ENCODE measurements at regions not wholly inside any gene's neighbourhood (a gene's known extent, or its start where the extent isn't known, plus 50 kb on each side); places are given as distances from the start of the nearest gene placed in this dataset.

DNA sequence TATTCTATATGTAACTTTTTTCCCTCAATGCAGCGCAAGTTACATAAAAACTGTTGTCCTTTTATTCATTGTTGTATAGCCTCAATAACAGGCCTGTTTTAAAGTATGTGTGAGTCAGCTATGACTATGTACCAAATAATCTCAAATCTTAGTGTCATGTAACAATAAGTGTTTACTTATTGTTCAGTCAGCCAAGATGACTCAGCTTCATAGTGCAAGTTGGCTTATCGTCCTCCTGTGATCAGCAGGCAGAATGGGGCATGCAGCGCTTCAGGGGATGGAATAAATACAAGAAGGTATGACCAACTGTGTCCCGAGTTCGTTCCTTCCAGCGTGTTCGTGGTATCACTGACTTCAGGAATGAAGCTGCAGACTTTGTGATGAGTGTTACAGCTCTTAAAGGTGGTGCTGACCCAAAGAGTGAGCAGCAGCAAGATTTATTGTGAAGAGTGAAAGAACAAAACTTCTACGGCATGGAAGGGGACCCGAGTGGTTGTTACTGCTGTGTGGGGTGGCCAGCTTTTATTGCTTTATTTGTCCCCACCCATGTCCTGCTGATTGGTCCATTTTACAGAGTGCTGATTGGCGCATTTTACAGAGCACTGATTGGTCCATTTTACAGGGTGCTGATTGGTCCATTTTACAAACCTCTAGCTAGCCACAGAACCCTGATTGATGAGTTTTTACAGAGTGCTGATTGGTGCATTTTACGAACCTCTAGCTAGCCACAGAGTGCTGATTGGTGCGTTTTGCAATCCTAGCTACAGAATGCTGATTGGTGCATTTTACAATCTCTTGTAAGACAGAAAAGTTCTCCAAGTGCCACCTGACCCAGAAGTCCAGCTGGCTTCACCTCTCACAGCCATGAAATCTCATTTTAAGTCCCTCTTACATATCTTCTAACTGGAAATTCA lies 1016.0 kb downstream of the MCTP2 start:
- DNase-seq (ENCODE audit: low read depth in 3 of 3) = no peak

DNA sequence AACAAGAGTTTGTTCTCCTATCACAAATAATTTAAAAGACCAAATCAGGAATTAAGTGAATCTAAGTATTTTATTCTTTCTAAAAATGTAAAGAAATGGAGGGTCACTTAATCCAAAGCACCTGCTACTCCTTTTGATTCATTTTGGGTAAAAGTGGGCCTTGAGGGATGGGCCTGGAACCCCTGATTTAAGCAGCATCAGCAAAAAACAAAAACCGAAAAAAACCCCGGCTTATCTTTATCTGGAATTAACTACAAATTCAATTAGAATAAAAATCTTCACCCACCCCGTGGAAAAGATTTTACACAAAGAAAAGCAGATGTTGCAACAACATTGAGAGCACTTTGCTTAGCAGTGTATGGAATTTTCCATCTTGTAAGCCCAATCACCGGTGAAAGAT lies 1018.2 kb downstream of the MCTP2 start:
- DNase-seq (ENCODE audit: low read depth in 3 of 3) = no peak

DNA sequence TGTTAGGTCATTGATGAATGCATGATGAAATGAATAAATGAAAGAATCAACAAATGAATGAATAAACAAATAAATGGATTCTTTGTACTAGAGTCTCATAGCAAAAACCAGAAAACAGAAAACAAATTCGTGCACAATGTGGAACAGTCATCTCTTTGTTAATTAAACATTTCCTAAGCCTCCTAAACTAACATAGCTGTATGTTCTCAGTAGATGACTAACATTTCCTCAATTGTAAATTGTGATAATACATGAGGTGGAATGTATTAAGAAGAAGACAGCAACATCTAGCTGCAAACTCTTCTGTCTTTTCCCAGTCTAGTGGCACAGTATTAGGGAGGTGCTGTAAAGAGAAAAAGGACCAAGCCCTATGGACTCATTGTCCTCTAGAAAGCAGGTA lies 1021.0 kb downstream of the MCTP2 start:
- DNase-seq (ENCODE audit: low read depth in 3 of 3) = no peak

- DNase-seq (ENCODE audit: low read depth in 3 of 3) = no peak
Observed at GRCh38 chr15:95254263-95254662, 1022.9 kb downstream of the MCTP2 start.

DNA sequence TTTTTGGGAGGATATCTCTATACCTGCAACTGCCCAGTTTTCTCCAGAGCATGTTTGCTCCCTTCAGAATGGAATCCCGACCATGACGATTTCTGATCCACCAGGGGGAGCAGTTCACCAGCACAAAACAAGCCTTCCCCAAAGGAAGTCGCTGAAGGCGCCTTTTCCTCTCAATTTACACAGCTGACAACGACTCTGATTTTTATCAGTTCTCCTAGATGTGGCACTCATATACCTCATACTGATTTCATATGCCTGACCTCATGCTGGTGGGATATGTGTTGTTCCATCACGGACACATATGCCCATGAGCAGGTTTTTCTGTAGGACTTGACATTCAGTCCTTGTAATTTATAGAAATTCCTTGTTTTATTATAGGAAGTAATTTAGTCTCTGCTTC lies 1028.2 kb downstream of the MCTP2 start:
- DNase-seq (ENCODE audit: low read depth in 3 of 3) = peak; percentile 6 to 27 (median 26)

DNA sequence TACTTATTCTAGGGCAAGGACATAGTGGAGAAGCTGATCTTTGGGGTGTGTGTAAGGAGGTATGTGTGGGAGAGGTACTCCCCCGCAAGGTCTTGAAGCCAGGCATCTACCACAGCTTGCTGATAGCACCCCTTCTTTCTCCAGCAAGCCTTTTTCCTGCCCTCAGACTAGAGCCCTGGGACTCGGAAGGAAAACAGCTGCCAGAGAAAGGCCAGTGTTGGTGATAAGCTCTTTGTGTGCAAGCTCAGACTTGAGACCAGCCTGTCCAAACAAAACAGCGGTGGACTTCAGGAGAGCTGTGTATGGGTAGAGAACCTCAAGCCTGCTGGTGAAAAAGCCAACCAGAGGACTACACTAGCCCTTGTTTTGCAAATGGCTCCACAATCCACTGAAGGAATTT lies 1028.6 kb downstream of the MCTP2 start:
- DNase-seq (ENCODE audit: low read depth in 3 of 3) = no peak

- no peak for DNase-seq (ENCODE audit: low read depth in 3 of 3)
Observed at GRCh38 chr15:95260856-95261255, 1029.5 kb downstream of the MCTP2 start.

- DNase-seq (ENCODE audit: low read depth in 3 of 3) = no peak
Observed at GRCh38 chr15:95261546-95261945, 1030.2 kb downstream of the MCTP2 start.

GRCh38 chr15:95261968-95262367 lies 1030.6 kb downstream of the MCTP2 start:
- DNase-seq (ENCODE audit: low read depth in 3 of 3) = no peak

GRCh38 chr15:95262866-95263564 lies 1031.7 kb downstream of the MCTP2 start:
- DNase-seq (ENCODE audit: low read depth in 3 of 3) = no peak

- DNase-seq (ENCODE audit: low read depth in 3 of 3) = no peak
Observed at GRCh38 chr15:95263751-95264150, 1032.4 kb downstream of the MCTP2 start.

GRCh38 chr15:95265419-95265997 lies 1034.1 kb downstream of the MCTP2 start:
- DNase-seq (ENCODE audit: low read depth in 3 of 3) = no peak

DNA sequence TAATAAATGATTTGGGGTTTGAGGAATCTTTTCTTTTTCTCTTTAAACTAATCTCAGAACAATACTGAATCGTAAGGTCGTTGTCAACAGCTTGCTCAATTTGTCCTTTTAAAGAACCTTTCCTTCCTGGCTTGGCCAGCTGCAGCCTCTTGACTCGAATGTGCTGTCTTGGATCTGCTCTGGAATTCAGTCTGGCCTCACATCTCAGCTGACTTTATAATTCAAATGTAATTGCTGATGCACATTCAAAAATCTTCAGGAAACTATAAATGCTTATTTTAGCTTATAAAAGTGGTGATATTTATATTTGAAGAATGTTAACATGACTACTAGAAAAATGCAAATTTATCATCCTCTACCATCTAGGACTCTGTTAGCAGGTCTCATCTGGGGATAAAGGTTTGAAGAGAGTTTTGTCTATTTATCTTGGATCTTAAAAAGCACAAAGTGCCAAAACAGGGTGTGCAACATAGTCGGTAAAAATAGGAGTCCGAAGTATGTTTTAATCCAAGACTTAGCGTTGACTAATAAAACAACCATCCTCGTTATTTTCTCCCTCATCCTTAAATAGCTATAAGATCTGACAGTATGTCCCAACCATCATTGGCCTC lies 1035.2 kb downstream of the MCTP2 start:
- DNase-seq (ENCODE audit: low read depth in 3 of 3) = no peak

DNA sequence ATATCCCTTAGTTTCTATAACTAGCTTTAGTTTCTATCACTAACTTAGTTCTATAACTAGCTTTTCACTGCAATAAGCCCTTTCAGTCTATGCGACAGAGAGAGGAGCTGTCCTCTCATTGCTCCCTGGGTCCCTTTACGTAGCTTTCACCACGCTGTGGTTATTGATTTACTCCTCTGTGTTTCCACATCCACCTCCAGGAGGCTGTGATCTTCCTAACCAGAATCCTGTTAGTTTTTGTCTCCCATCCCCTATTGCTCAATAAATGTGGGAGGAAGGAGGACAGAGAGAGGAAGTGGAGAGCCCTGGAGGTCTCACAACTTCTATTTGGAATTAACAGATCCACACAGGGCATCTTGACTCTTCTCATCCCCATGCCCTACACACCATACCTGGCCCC lies 1036.1 kb downstream of the MCTP2 start:
- no peak for DNase-seq (ENCODE audit: low read depth in 3 of 3)

DNA sequence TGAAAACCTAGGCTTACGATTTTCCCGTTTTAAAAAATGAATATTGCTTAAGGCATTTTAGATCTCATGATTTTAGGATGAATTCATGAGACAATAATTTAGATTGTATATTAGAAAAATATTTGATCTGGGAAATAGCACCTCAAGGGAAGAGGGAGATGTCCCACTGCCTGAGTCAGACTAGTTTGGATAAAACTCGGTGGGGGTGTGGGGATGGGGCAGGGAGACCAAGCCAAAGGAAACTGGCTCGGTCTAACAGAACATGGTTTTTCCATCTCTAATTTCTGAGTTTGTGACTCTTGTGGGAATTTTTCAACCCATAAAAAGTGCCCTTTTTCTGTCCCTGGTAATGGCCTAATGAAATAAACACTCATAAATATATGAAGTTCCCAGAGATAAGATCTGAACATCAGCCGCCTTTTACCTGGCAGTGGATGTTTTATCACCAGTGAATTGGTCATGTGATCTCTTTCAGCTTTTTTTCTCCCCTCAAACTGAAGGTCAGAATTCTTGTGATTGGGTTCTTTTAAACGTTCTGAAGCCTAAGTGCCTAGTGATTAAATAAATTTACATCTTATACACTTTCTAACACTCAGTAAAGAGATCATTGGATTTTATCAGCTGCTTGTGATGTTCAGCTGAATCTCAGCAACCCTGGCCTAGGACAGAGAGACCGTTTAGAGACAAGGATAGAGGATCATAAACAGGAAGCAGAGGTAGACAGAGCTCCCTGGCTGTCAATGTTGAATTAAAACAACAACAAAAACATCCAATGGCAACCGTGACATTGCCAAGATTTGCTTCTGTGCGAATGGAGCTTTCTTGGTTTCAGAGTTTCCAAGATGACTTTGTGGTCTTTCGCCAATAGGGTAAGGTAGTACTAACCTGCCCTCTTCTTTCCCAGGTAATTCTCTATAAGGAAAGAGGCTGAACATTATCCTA lies 1038.2 kb downstream of the MCTP2 start:
- no peak for DNase-seq (ENCODE audit: low read depth in 3 of 3)

DNA sequence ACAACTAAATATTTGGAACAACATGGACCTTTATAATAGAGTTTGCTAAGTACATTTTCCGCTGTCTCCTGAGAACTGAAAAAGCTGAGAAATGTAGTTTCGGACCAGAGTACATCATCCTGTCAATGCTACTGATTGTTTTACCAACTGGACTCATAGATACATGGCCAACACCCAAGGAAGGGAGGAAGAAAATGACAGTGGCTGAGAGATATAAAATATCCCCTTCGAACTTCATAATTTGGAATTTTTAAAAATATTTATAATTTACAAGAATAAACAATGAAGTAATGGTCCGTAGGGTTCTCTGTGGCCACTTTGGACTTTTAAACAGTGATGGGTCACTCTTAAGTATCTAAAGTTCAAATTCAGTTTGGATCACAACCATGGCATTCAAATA lies 1042.7 kb downstream of the MCTP2 start:
- DNase-seq (ENCODE audit: low read depth in 3 of 3) = no peak

GRCh38 chr15:95277266-95277665 lies 1045.9 kb downstream of the MCTP2 start:
- DNase-seq (ENCODE audit: low read depth in 3 of 3) = no peak

DNA sequence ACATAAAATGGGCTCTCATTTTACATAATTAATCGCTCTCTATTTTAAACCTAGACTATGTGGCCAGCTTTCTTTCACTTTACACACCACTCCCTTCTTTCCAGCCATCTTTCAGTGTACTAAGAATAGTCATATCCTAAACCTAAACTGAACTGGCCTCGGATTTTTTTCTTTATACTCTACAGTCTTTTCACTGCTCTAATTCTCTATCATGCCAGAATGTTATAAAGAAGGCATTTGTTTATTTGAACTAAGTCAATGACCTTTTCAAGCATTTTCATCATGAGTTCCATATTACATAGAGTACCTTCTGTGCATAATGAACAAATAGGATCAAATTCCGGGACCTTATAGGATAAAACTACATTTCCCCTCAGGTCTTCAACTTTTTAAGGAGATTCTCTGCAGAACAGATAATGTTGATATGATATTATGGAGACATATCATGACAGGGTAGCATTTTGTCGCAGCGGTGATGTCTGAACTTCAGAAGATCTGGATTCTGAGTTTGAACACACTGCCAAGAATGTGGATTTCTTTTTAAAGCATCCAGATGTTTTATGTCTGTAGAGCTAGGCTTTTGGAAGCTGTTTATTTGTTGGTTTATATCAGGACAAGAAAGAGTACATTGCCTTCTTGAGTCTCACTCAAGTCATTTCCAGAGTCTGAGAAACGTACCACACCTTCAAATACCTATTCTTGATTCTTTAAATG lies 1047.3 kb downstream of the MCTP2 start:
- DNase-seq (ENCODE audit: low read depth in 3 of 3) = no peak

DNA sequence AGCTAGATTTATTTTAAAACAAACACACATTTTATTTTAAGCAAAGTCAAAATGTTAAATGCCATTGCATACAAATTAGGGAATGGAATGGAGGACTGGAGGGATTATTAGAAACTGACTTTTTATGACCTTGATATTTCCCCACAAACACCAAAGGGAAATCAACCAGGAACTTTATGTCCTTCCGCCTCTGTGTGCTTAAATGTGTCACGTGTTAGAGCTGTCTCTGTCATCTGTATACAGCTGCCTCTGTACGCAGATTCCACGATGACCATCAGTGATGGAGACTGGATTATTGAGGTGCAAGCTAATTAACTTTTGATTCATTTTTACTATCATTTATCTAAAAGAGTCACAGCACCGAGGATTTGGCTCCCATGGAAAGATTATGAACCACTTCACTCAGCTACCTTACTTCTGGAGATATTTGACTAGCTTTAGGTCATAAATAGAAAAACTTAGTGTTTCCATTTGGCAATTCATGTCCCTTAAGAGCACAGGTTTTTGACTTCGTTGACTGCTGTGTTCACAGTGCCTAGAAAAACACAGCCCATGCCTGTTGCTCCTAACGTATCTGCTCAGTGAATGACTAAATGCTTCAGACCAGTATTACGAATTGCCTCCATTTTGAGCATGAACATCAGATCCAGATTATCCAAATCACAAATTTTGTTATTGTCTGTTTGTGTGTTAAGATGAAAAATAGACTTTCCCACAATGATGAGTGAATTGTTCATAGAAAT lies 1048.1 kb downstream of the MCTP2 start:
- DNase-seq (ENCODE audit: low read depth in 3 of 3) = no peak

DNA sequence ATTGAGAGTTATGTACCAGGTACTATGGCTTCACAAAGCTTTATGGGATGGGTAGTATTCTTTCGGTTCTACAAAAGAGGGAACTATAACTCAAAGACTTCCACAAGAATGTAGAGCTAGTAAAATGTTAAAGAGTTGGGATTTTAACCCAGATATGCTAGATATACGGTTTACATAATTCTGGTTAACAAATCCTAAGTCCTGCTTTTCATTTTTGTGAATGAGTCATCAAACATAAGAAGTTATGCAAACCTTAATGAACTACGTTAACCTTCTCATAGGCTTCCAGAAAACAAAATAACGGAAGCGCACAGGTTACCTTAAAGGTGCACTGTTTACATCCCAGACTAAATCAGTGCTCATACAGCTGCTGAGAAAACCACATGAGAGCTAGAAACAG lies 1049.3 kb downstream of the MCTP2 start:
- DNase-seq (ENCODE audit: low read depth in 3 of 3) = no peak

Measured in stimulated activated CD4-positive, alpha-beta T cell treated with anti-CD3 and anti-CD28 coated beads, TNF-alpha, amount 100 ng/mL, for 48 hours (primary cell).